ENCODE measurements at regions not wholly inside any gene's neighbourhood (a gene's known extent, or its start where the extent isn't known, plus 50 kb on each side); places are given as distances from the start of the nearest gene placed in this dataset.
A peak's percentile ranks its signal among the peaks of the same experiment; 100 is the strongest.

GRCh38 chr2:235165631-235166030, 213.8 kb downstream of the SH3BP4 start:
- H3K27me3 ChIP-seq (ENCODE audit: control insufficient read depth, insufficient read depth, low read length) = 0 out of 2 replicates have a peak, but pooled peaks cover 2% of the 10 kb centered on the region
- no peak for DNase-seq (ENCODE audit: low read depth)
- H3K36me3 ChIP-seq (ENCODE audit: control insufficient read depth, insufficient read depth, low read length) = no peaks in the 10 kb centered on the region
- no peak overlapping the region for H3K4me3 ChIP-seq (ENCODE audit: low read depth, low read length)
- TF ChIP-seq CTCF (IDR thresholded peaks at IDR 0.05; ENCODE audit: insufficient read depth, low read depth, low read length) = no peak
- CTCF ChIA-PET = interaction anchor here (1.2 kb wide), 1 partner anchor 11 kb away, joined by 3 read pairs; no protein-coding TSS in a partner anchor
- POLR2A ChIA-PET = no interaction called here

- TF ChIP-seq CTCF (IDR thresholded peaks at IDR 0.05; ENCODE audit: insufficient read depth, low read depth, low read length) = no peak
- ChIA-PET CTCF (interaction anchor here (1.5 kb wide), 1 partner anchor 13 kb away, joined by 3 read pairs; no protein-coding TSS in a partner anchor), POLR2A (no interaction called here)
These were observed 216.6 kb downstream of the SH3BP4 start for GRCh38 chr2:235168174-235168979.

GRCh38 chr2:235170016-235170415, 218.2 kb downstream of the SH3BP4 start:
- H3K4me3 ChIP-seq (ENCODE audit: low read depth, low read length) = no peak overlapping the region
- H3K36me3 ChIP-seq (ENCODE audit: control insufficient read depth, insufficient read depth, low read length) = no peaks in the 10 kb centered on the region
- H3K27me3 ChIP-seq (ENCODE audit: control insufficient read depth, insufficient read depth, low read length) = no peaks in the 10 kb centered on the region
- CTCF ChIA-PET = interaction anchor here (0.6 to 1.2 kb wide), 3 partner anchors 117 to 1538 kb away, joined by 3 to 4 read pairs (median 3); no protein-coding TSS in a partner anchor
- TF ChIP-seq CTCF (IDR thresholded peaks at IDR 0.05; ENCODE audit: insufficient read depth, low read depth, low read length) = no peak
- DNase-seq (ENCODE audit: low read depth) = peak; percentile 22
- POLR2A ChIA-PET = no interaction called here

More at GRCh38 chr2:235168174-235168979, 216.6 kb downstream of the SH3BP4 start:
- Histone ChIP-seq H3K4me3 (ENCODE audit: low read depth, low read length) (no peak overlapping the region), H3K36me3 (ENCODE audit: control insufficient read depth, insufficient read depth, low read length) (no peaks in the 10 kb centered on the region), H3K27me3 (ENCODE audit: control insufficient read depth, insufficient read depth, low read length) (0 out of 2 replicates have a peak, but pooled peaks cover 2% of the 10 kb centered on the region)
- DNase-seq (ENCODE audit: low read depth) = no peak

GRCh38 chr2:235170536-235171521, 219.0 kb downstream of the SH3BP4 start:
- ChIA-PET POLR2A (no interaction called here), CTCF (interaction anchor here (0.6 to 1.8 kb wide), 5 partner anchors 10 to 1537 kb away, joined by 3 to 4 read pairs (median 4); no protein-coding TSS in a partner anchor)
- Histone ChIP-seq H3K36me3 (ENCODE audit: control insufficient read depth, insufficient read depth, low read length) (no peaks in the 10 kb centered on the region), H3K4me3 (ENCODE audit: low read depth, low read length) (no peak overlapping the region), H3K27me3 (ENCODE audit: control insufficient read depth, insufficient read depth, low read length) (no peaks in the 10 kb centered on the region)
- DNase-seq (ENCODE audit: low read depth) = peak; percentile 41
- TF ChIP-seq CTCF (IDR thresholded peaks at IDR 0.05; ENCODE audit: insufficient read depth, low read depth, low read length) = peak; percentile 53
